ENCODE measurements at regions not wholly inside any gene's neighbourhood (a gene's known extent, or its start where the extent isn't known, plus 50 kb on each side); places are given as distances from the start of the nearest gene placed in this dataset.
"Not testable (repeated sequence)": the region's sequence is repeated elsewhere in the genome, so short reads cannot be mapped to it uniquely, and the experiment has no call there.

DNA sequence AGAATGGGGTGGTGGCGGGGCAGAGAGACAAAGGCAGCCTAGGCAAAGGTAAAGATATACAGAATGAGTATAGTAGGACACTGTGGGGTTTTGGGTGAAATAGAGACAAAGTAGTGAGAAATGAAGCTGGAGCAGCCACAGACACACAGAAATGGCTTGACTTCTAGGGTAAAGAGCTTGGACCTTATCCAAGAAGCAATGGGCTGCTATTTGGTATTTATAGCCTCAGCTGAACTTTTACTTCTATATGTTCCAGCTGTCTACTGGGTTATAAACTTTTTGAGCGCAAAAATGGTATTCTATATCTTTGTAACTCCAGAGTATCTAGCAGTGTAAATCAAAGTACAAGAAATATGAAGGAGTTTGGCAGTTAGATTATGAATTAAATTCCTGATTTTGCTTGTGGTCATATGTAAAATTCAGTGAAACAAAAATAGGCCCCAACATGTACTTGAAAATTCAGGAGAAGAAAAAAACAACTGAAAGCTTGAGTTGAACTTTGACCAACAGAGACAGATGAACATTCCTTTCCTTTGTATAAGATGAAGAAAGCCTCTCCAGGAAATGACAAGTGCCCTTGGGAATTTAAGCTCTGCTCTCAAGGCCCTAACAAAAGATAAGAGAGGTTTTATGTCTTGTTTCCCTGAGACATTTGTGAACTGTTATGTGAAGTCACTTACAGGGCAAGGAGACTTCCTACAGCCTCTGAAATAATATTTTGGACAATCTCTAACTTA is 64.6 kb upstream of the XIST start:
- TF ChIP-seq, protein P1, sequence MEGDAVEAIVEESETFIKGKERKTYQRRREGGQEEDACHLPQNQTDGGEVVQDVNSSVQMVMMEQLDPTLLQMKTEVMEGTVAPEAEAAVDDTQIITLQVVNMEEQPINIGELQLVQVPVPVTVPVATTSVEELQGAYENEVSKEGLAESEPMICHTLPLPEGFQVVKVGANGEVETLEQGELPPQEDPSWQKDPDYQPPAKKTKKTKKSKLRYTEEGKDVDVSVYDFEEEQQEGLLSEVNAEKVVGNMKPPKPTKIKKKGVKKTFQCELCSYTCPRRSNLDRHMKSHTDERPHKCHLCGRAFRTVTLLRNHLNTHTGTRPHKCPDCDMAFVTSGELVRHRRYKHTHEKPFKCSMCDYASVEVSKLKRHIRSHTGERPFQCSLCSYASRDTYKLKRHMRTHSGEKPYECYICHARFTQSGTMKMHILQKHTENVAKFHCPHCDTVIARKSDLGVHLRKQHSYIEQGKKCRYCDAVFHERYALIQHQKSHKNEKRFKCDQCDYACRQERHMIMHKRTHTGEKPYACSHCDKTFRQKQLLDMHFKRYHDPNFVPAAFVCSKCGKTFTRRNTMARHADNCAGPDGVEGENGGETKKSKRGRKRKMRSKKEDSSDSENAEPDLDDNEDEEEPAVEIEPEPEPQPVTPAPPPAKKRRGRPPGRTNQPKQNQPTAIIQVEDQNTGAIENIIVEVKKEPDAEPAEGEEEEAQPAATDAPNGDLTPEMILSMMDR (IDR thresholded peaks at IDR 0.05): no peak
- POLR2A ChIA-PET: no interaction called here
- Histone ChIP-seq H3K36me3 (ENCODE audit: insufficient read depth, low read length) (no peaks in the 10 kb centered on the region), H3K27ac (ENCODE audit: low read depth in 1 of 2, low read length in 2 of 2) (no peak overlapping the region), H3K27me3 (ENCODE audit: control insufficient read depth in 1 of 2, insufficient read depth in 2 of 2, low read length in 2 of 2) (no peaks in the 10 kb centered on the region), H3K4me1 (ENCODE audit: insufficient read depth, low read length) (no peaks in the 10 kb centered on the region), H3K4me3 (ENCODE audit: low read length) (no peak overlapping the region), H3K9me3 (ENCODE audit: control insufficient read depth in 1 of 2, insufficient read depth in 1 of 2, low read length in 2 of 2) (no peaks in the 10 kb centered on the region)
- Mint-ChIP-seq H3K9me3 (no peaks in the 10 kb centered on the region), H3K27me3 (no peaks in the 10 kb centered on the region), H3K36me3 (ENCODE audit: low read depth) (no peaks in the 10 kb centered on the region), H3K27ac (no peak overlapping the region), H3K4me3 (no peak overlapping the region), H3K4me1 (ENCODE audit: low read depth) (no peaks in the 10 kb centered on the region)
- CTCF ChIA-PET: interaction anchor here (1.6 kb wide), 1 partner anchor 20 kb away, joined by 4 read pairs; no protein-coding TSS in a partner anchor
- ATAC-seq (ENCODE audit: poor library complexity) (no peak), DNase-seq (no peak)
- intact Hi-C loops (cut with DNase I, micrococcal nuclease): no loop called here

DNA sequence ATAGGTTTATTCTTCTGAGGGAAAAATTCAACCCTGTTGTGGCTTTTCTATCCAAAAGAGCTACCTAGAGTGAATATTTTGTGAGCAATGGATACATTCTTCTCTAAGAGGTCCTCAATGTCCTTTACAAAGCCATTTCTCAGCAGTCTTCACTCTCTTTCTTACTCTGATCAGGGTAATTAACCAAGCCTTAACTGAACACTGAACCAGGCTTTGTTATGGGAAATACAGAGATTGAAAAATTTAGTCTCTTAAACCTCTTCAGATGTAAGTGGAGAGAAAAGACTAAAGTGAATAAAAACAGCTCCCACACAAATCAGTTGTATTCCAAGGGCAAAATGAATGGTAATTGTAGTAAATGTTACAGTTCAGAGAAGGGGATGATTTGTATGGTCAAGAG is 64.0 kb upstream of the XIST start:
- ATAC-seq (ENCODE audit: poor library complexity) (no peak), DNase-seq (no peak)
- intact Hi-C loops (cut with DNase I, micrococcal nuclease): no loop called here
- CTCF ChIA-PET: interaction anchor here (1.6 kb wide), 1 partner anchor 19 kb away, joined by 4 read pairs; no protein-coding TSS in a partner anchor
- no peak overlapping the region for H3K4me3 Mint-ChIP-seq
- H3K27me3 Mint-ChIP-seq: no peaks in the 10 kb centered on the region
- Histone ChIP-seq H3K4me1 (ENCODE audit: insufficient read depth, low read length) (no peaks in the 10 kb centered on the region), H3K27me3 (ENCODE audit: control insufficient read depth in 1 of 2, insufficient read depth in 2 of 2, low read length in 2 of 2) (no peaks in the 10 kb centered on the region), H3K9me3 (ENCODE audit: control insufficient read depth in 1 of 2, insufficient read depth in 1 of 2, low read length in 2 of 2) (no peaks in the 10 kb centered on the region), H3K36me3 (ENCODE audit: insufficient read depth, low read length) (no peaks in the 10 kb centered on the region), H3K4me3 (ENCODE audit: low read length) (no peak overlapping the region), H3K27ac (ENCODE audit: low read depth in 1 of 2, low read length in 2 of 2) (no peak overlapping the region)
- TF ChIP-seq, protein P1 (IDR thresholded peaks at IDR 0.05): no peak
- H3K9me3 Mint-ChIP-seq: no peaks in the 10 kb centered on the region
- no peaks in the 10 kb centered on the region for H3K36me3 Mint-ChIP-seq (ENCODE audit: low read depth)
- POLR2A ChIA-PET: no interaction called here
- no peaks in the 10 kb centered on the region for H3K4me1 Mint-ChIP-seq (ENCODE audit: low read depth)
- H3K27ac Mint-ChIP-seq: no peak overlapping the region

DNA sequence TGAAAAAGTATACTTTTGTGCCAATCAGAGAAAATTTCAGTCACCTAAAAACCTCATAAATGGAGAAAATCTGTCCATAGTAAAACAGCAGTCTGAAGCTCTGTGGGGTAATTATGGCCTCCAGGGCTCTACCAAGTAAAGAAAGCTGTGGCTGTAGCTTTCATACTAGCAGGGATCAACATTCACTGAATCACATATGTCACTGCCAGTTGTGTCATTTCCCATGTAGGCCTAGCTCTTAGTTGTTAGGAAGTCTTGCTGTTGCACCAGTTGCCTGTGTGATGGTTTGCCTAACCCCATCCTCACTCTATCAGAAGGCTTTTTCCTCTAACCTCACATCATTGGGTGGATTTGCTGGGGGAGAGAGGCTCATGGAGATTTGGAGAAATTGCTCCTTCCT is 62.3 kb upstream of the XIST start:
- H3K9me3 ChIP-seq (ENCODE audit: control insufficient read depth in 1 of 2, insufficient read depth in 1 of 2, low read length in 2 of 2); DNase-seq; H3K4me1 ChIP-seq (ENCODE audit: insufficient read depth, low read length); H3K27ac ChIP-seq (ENCODE audit: low read depth in 1 of 2, low read length in 2 of 2); H3K36me3 ChIP-seq (ENCODE audit: insufficient read depth, low read length); H3K9me3 Mint-ChIP-seq; H3K4me3 Mint-ChIP-seq; H3K4me1 Mint-ChIP-seq (ENCODE audit: low read depth); H3K27ac Mint-ChIP-seq; ATAC-seq (ENCODE audit: poor library complexity); intact Hi-C loops (cut with DNase I, micrococcal nuclease); H3K27me3 ChIP-seq (ENCODE audit: control insufficient read depth in 1 of 2, insufficient read depth in 2 of 2, low read length in 2 of 2); H3K4me3 ChIP-seq (ENCODE audit: low read length); POLR2A ChIA-PET; H3K27me3 Mint-ChIP-seq; CTCF ChIA-PET; H3K36me3 Mint-ChIP-seq (ENCODE audit: low read depth): not testable (repeated sequence)

DNA sequence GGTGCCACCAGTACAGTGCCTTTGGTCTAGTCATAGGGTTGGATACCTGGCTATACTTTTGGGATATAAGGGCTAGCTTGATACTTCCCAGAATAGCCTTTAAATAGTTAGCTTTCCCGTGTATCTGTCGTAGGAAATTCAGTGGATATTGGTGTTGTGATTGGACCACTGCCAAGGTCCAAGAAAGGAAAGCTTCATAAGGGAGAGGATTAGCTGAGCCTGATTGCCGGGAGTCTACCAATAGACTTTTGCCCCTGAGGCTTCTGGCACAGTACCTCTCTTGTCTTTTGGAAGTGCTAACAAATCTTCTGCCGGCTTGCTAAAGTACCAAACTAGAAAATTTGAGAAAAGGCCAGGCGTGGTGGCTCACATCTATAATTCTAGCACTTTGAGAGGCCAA is 61.1 kb upstream of the XIST start:
- ChIA-PET POLR2A (no interaction called here), CTCF (no interaction called here)
- H3K27me3 Mint-ChIP-seq: no peaks in the 10 kb centered on the region
- H3K27ac ChIP-seq (ENCODE audit: low read depth in 1 of 2, low read length in 2 of 2): no peak overlapping the region
- no peak overlapping the region for H3K4me3 Mint-ChIP-seq
- H3K9me3 Mint-ChIP-seq: no peaks in the 10 kb centered on the region
- TF ChIP-seq, protein P1 (IDR thresholded peaks at IDR 0.05): no peak
- no peaks in the 10 kb centered on the region for H3K36me3 Mint-ChIP-seq (ENCODE audit: low read depth)
- no peaks in the 10 kb centered on the region for H3K4me1 ChIP-seq (ENCODE audit: insufficient read depth, low read length)
- H3K4me3 ChIP-seq (ENCODE audit: low read length): no peak overlapping the region
- no peaks in the 10 kb centered on the region for H3K9me3 ChIP-seq (ENCODE audit: control insufficient read depth in 1 of 2, insufficient read depth in 1 of 2, low read length in 2 of 2)
- H3K27me3 ChIP-seq (ENCODE audit: control insufficient read depth in 1 of 2, insufficient read depth in 2 of 2, low read length in 2 of 2): no peaks in the 10 kb centered on the region
- no peaks in the 10 kb centered on the region for H3K4me1 Mint-ChIP-seq (ENCODE audit: low read depth)
- ATAC-seq (ENCODE audit: poor library complexity): no peak
- no peak overlapping the region for H3K27ac Mint-ChIP-seq
- no peak for DNase-seq
- intact Hi-C loops (cut with DNase I, micrococcal nuclease): no loop called here
- no peaks in the 10 kb centered on the region for H3K36me3 ChIP-seq (ENCODE audit: insufficient read depth, low read length)

DNA sequence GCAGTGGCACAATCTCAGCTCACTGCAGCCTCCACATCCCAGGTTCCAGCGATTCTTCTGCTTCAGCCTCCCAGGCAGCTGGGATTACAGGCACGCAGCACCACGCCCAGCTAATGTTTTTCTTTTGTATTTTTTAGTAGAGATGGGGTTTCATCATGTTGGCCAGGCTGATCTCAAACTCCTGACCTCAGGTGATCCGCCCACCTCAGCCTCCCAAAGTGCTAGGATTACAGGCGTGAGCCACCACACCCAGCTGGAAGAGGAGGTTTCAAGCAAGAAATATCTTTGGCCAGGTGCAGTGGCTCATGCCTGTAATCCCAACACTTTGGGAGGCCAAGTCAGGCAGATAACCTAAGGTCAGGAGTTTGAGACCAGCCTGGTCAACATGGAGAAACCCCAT is 59.4 kb upstream of the XIST start:
- POLR2A ChIA-PET; H3K4me3 Mint-ChIP-seq; ATAC-seq (ENCODE audit: poor library complexity); H3K27ac Mint-ChIP-seq; H3K4me1 ChIP-seq (ENCODE audit: insufficient read depth, low read length); H3K9me3 Mint-ChIP-seq; H3K27ac ChIP-seq (ENCODE audit: low read depth in 1 of 2, low read length in 2 of 2); H3K27me3 ChIP-seq (ENCODE audit: control insufficient read depth in 1 of 2, insufficient read depth in 2 of 2, low read length in 2 of 2); CTCF ChIA-PET; H3K36me3 Mint-ChIP-seq (ENCODE audit: low read depth); DNase-seq; H3K36me3 ChIP-seq (ENCODE audit: insufficient read depth, low read length); H3K27me3 Mint-ChIP-seq; H3K4me3 ChIP-seq (ENCODE audit: low read length); H3K4me1 Mint-ChIP-seq (ENCODE audit: low read depth); H3K9me3 ChIP-seq (ENCODE audit: control insufficient read depth in 1 of 2, insufficient read depth in 1 of 2, low read length in 2 of 2); intact Hi-C loops (cut with DNase I, micrococcal nuclease): not testable (repeated sequence)
